CD14-positive monocyte (primary cell): ENCODE measurements at regions not wholly inside any gene's neighbourhood (a gene's known extent, or its start where the extent isn't known, plus 50 kb on each side); places are given as distances from the start of the nearest gene placed in this dataset.

ENCODE experiments used
- DNase-seq, 3 donors: peaks; one replicate each; pipeline ENCODE4 v3.0.0-alpha.2; 2011 to 2022
- H2AFZ ChIP-seq: 2 replicates; pipeline ENCODE4 v1.6.0; 2012; ENCODE audit warnings: mild to moderate bottlenecking, low read depth, low read length, inconsistent platforms; ENCODE audit not compliant: insufficient read depth, poor library complexity, severe bottlenecking
- H3K27ac ChIP-seq, 2 donors: 1 replicate in 1 of 2; 2 replicates in 1 of 2; pipeline ENCODE4 v1.5.1; 2012 to 2013; ENCODE audit warnings: low read length in 2 of 2, control low read depth in 1 of 2, inconsistent platforms in 1 of 2, low read depth in 1 of 2, mild to moderate bottlenecking in 1 of 2
- H3K27me3 ChIP-seq, 2 donors: one replicate each; pipeline versions ENCODE4 v1.6.0 to v1.6.1; 2011 to 2013; ENCODE audit warnings: low read length in 2 of 2; ENCODE audit not compliant: control insufficient read depth in 2 of 2, insufficient read depth in 2 of 2
- H3K36me3 ChIP-seq, 2 donors: replicated peaks in 1 of 2; 1 replicate in 1 of 2; 2 replicates in 1 of 2; pipeline versions ENCODE4 v1.5.1 to v1.6.1; 2012 to 2013; ENCODE audit warnings: low read length in 2 of 2, control low read depth in 1 of 2, inconsistent platforms in 1 of 2, mild to moderate bottlenecking in 1 of 2; ENCODE audit not compliant: insufficient read depth in 2 of 2, control insufficient read depth in 1 of 2
- H3K4me1 ChIP-seq, 2 donors: 1 replicate in 1 of 2; 2 replicates in 1 of 2; pipeline versions ENCODE4 v1.5.1 to v1.6.1; 2012 to 2013; ENCODE audit warnings: low read length in 2 of 2, control low read depth in 1 of 2, inconsistent platforms in 1 of 2, mild to moderate bottlenecking in 1 of 2, moderate library complexity in 1 of 2; ENCODE audit not compliant: insufficient read depth in 2 of 2, control insufficient read depth in 1 of 2
- H3K4me2 ChIP-seq: replicated peaks from 2 replicates; pipeline ENCODE3; 2012; ENCODE audit warnings: low read length, moderate library complexity, mild to moderate bottlenecking; ENCODE audit not compliant: poor library complexity, severe bottlenecking; ENCODE audit errors: extremely low read depth
- H3K4me3 ChIP-seq, 3 experiments: fragments of 200-600 bp in 1 of 3; sonication (generic) in 1 of 3; replicated peaks in 1 of 3; 1 replicate in 2 of 3; 2 replicates in 1 of 3; pipeline ENCODE4 v1.5.1; 2011 to 2013; ENCODE audit warnings: low read length in 3 of 3, mild to moderate bottlenecking in 3 of 3, control low read depth in 2 of 3, low read depth in 2 of 3, inconsistent platforms in 1 of 3, moderate library complexity in 1 of 3
- H3K79me2 ChIP-seq: 2 replicates; pipeline ENCODE4 v1.6.0; 2012; ENCODE audit warnings: mild to moderate bottlenecking, control low read depth, inconsistent platforms, low read length, moderate library complexity; ENCODE audit not compliant: insufficient read depth
- H3K9ac ChIP-seq: 2 replicates; pipeline ENCODE4 v1.6.0; 2017; ENCODE audit warnings: low read length, mild to moderate bottlenecking; ENCODE audit not compliant: insufficient read depth, poor library complexity, severe bottlenecking
- H3K9me3 ChIP-seq, 2 donors: replicated peaks in 1 of 2; 1 replicate in 1 of 2; 2 replicates in 1 of 2; pipeline versions ENCODE4 v1.5.1 to v1.6.1; 2012 to 2013; ENCODE audit warnings: low read length in 2 of 2, control low read depth in 1 of 2; ENCODE audit not compliant: control insufficient read depth in 1 of 2, insufficient read depth in 1 of 2
- H4K20me1 ChIP-seq: 2 replicates; pipeline ENCODE4 v1.6.0; 2012; ENCODE audit warnings: mild to moderate bottlenecking, low read length, control low read depth, moderate library complexity; ENCODE audit not compliant: insufficient read depth
- H3K27ac Mint-ChIP-seq, 7 donors: one replicate each; pipeline ENCODE4 v1.8.0; 2020; ENCODE audit warnings: mild to moderate bottlenecking in 7 of 7, mixed read lengths in 7 of 7, moderate library complexity in 6 of 7, inconsistent platforms in 2 of 7
- H3K27me3 Mint-ChIP-seq, 3 donors: one replicate each; pipeline ENCODE4 v1.8.0; 2021 to 2022; ENCODE audit warnings: low read depth in 3 of 3, mild to moderate bottlenecking in 3 of 3, mixed read lengths in 3 of 3, moderate library complexity in 3 of 3, inconsistent platforms in 1 of 3
- H3K36me3 Mint-ChIP-seq, 2 donors: one replicate each; pipeline ENCODE4 v1.8.0; 2020; ENCODE audit warnings: mixed read lengths in 2 of 2, inconsistent platforms in 1 of 2, mild to moderate bottlenecking in 1 of 2
- H3K4me1 Mint-ChIP-seq: one replicate; pipeline ENCODE4 v1.8.0; 2020; ENCODE audit warnings: mild to moderate bottlenecking, mixed read lengths
- H3K4me3 Mint-ChIP-seq, 2 donors: one replicate each; pipeline ENCODE4 v1.8.0; 2020; ENCODE audit warnings: mild to moderate bottlenecking in 2 of 2, mixed read lengths in 2 of 2, moderate library complexity in 1 of 2
- H3K9me3 Mint-ChIP-seq, 7 donors: one replicate each; pipeline ENCODE4 v1.8.0; 2020 to 2022; ENCODE audit warnings: mixed read lengths in 7 of 7, mild to moderate bottlenecking in 6 of 7, moderate library complexity in 6 of 7, inconsistent platforms in 2 of 7
- WGBS: methylation state at CpG from one replicate; pipeline ENCODE4 v1.1.5; 2013; ENCODE audit warnings: missing lambda C conversion rate; ENCODE audit not compliant: insufficient coverage; 5-methylcytosine and 5-hydroxymethylcytosine counted together
- intact Hi-C, 2 donors: fragments of 100-400 bp; cut with micrococcal nuclease; formaldehyde crosslinking; loops; one replicate each; pipeline versions ENCODE4 v1.15.0 to v1.15.1; 2023
- TF ChIP-seq, protein P1 (sequence below): fragments of 200-600 bp; IDR thresholded peaks from one replicate; pipeline ENCODE4 v1.8.0; 2022; ENCODE audit warnings: antibody characterized with exemption, mild to moderate bottlenecking

DNA sequence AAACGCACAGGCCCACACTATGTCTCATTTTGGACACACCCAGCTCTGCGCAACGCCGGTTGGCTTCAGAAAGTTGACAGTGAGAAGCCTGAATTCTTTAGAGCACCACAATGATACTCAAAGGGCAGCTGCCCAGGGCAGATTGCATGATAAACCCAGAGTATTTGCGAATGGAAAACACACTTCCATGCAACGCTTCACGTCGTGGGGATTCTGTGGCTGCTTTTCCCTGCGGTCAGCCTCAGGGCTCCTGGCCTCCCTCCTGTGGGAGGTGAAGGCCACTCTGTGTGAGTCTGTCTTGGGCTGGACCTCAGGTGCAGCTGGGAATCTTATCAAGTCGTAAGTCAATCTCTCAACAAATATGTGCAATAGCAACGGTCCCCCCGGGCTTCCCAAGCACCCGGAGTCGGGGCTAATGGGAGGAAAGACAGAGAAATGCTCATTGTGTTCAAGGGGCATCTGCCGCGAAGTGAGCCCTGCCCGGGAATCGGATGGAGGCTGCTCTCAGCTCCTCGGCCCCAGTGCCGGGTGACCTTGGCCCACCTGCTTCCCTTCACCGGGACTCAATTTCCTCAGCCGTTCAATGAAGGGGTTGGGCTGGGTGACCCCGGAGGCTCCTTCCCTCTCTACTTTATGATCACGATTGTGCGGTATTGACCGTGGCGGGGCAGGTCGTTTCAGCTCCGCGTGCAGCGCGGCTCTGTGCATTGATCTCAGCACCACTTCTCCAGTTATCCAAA lies 623.6 kb downstream of the BRD1 start:
- H3K27me3 ChIP-seq = no peaks in the 10 kb centered on the region
- Mint-ChIP-seq H3K36me3 (no peaks in the 10 kb centered on the region), H3K4me1 (no peaks in the 10 kb centered on the region), H3K4me3 (no peak overlapping the region), H3K9me3 (peaks cover 0 to 1% (median 0%) of the 10 kb centered on the region in 7 donors), H3K27ac (no peak overlapping the region), H3K27me3 (peaks cover 3 to 5% (median 5%) of the 10 kb centered on the region in 3 donors)
- 94% methylated on average over 26 of the region's 32 CpGs for whole genome bisulfite sequencing
- no peak for DNase-seq
- intact Hi-C loops = no loop called here
- H3K79me2 ChIP-seq = no peaks in the 10 kb centered on the region
- no peak overlapping the region for H3K9ac ChIP-seq
- no peak overlapping the region for H2AFZ ChIP-seq
- TF ChIP-seq, protein P1, sequence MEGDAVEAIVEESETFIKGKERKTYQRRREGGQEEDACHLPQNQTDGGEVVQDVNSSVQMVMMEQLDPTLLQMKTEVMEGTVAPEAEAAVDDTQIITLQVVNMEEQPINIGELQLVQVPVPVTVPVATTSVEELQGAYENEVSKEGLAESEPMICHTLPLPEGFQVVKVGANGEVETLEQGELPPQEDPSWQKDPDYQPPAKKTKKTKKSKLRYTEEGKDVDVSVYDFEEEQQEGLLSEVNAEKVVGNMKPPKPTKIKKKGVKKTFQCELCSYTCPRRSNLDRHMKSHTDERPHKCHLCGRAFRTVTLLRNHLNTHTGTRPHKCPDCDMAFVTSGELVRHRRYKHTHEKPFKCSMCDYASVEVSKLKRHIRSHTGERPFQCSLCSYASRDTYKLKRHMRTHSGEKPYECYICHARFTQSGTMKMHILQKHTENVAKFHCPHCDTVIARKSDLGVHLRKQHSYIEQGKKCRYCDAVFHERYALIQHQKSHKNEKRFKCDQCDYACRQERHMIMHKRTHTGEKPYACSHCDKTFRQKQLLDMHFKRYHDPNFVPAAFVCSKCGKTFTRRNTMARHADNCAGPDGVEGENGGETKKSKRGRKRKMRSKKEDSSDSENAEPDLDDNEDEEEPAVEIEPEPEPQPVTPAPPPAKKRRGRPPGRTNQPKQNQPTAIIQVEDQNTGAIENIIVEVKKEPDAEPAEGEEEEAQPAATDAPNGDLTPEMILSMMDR = no peak
- H3K4me3 ChIP-seq = no peak overlapping the region
- no peak overlapping the region for H3K4me2 ChIP-seq
- no peak overlapping the region for H3K27ac ChIP-seq
- H3K4me1 ChIP-seq = no peaks in the 10 kb centered on the region
- H4K20me1 ChIP-seq = no peaks in the 10 kb centered on the region
- H3K36me3 ChIP-seq = no peaks in the 10 kb centered on the region
- no peaks in the 10 kb centered on the region for H3K9me3 ChIP-seq

DNA sequence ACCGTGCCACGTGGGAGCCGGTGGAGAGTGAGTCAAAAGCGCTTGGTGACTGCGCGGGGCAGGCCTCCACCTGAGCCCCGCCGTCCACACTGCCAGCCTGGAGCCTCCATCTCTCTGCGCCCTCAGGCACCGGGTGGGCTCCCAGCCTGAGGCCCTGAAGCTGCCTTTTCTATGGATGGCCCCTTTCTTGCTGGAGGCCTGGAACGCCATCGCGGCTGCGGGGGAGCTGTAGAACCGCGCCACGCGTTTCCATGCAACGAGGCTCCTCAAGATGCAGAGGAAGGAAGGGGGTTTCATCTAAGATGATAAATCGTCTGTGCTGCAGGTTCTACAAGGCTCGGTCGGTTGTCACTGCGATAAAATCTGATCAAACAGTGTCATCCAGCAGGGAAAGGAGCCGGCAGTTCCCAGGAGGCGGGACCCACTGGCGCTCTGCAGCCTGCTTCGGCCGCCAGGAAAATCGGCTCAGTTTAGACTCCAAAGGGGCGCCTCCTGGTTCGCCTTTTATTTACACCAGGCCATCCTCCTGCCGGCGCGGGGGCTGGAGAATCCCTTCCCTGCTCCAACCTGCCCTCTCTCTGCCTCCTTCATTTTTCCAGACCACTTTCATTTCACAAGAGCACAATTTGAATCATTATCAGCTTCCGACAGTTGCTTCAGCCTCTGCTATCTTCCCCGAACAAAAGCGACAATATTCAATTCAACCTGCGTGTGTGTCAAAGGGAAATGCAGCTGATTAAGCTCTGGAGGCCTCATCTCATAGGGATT lies 624.4 kb downstream of the BRD1 start:
- Histone ChIP-seq H3K27ac (no peak overlapping the region), H3K9ac (no peak overlapping the region), H3K4me1 (no peaks in the 10 kb centered on the region), H3K27me3 (no peaks in the 10 kb centered on the region), H2AFZ (no peak overlapping the region), H4K20me1 (no peaks in the 10 kb centered on the region), H3K4me3 (no peak overlapping the region), H3K36me3 (no peaks in the 10 kb centered on the region), H3K79me2 (no peaks in the 10 kb centered on the region), H3K9me3 (no peaks in the 10 kb centered on the region), H3K4me2 (no peak overlapping the region)
- no peak for DNase-seq
- no peaks in the 10 kb centered on the region for H3K36me3 Mint-ChIP-seq
- no peak overlapping the region for H3K4me3 Mint-ChIP-seq
- TF ChIP-seq, protein P1 = no peak
- no peaks in the 10 kb centered on the region for H3K9me3 Mint-ChIP-seq
- H3K27ac Mint-ChIP-seq = no peak overlapping the region
- H3K4me1 Mint-ChIP-seq = no peaks in the 10 kb centered on the region
- intact Hi-C loops = no loop called here
- 82% methylated on average over 37 of the region's 38 CpGs for WGBS
- H3K27me3 Mint-ChIP-seq = peaks cover 3 to 7% (median 6%) of the 10 kb centered on the region in 3 donors
